GM19455 (cell line): ENCODE measurements at regions not wholly inside any gene's neighbourhood (a gene's known extent, or its start where the extent isn't known, plus 50 kb on each side); places are given as distances from the start of the nearest gene placed in this dataset.

Experiments used
- ATAC-seq: cut with Tn5 transposase; IDR thresholded peaks from one replicate; pipeline ENCODE4 v1.9.1; 2021; ENCODE audit not compliant: unreplicated experiment

DNA sequence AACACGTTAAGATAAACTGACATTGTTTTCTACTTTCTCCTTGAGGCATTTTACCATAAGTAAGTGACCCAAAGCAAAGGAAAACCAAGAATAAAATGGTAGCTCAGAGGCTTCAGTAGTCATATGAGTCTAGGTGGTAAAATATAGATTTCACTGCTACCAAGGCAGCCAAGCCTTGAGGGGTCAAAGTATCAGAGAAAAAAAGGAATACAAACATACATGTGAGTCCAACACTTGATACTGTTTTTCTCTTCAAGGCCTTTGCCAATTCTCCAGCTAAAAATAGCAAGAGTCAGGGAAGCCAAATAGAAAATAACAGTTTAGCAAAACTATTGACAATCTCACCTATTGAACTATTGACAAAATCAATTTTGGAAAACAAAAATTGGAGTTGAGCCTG is 925.9 kb downstream of the BCL11A start:
- ATAC-seq = no peak

GRCh38 chr2:59622599-59623308 is 930.7 kb downstream of the BCL11A start:
- ATAC-seq = no peak

DNA sequence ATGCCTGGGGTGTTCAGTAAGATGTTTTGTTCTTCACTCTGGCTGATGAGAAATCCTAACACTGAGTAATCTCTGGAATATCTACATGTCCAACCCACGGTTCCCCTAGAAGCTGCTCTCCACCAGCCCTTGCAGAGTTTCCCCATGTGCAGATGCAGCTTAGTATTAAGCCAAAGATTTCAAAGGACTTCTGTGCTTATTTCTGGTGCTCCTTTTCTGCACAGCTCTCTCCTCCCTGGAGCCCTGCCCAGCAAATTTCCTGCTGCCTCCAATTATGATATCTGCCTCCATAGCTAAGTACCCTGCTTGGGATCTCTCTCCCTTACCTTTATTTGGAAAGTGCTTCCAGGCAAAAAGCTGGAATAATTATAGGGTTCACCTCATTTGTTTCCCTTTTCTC is 949.3 kb downstream of the BCL11A start:
- no peak for ATAC-seq

- peak; percentile 68 for ATAC-seq
These were observed 958.7 kb downstream of the BCL11A start for GRCh38 chr2:59594671-59595222.

DNA sequence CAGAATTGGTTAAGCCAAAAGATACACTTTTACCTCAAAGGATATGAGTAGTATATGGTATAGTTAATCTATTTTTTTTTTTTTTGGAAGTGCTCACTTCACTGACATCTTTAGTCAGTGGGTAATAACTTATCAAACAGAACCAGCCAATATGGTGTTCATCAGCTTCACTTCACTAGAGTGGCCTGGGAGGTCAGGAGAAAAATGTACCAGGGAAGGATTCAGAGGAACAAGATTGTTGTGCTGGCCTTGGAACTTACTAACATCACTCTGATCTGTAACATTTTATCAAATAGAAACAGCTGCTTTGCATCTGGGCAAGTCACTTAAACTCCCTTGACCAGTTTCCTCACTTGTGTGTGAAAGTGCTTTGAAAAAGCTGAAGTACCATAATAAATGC is 962.7 kb downstream of the BCL11A start:
- no peak for ATAC-seq

DNA sequence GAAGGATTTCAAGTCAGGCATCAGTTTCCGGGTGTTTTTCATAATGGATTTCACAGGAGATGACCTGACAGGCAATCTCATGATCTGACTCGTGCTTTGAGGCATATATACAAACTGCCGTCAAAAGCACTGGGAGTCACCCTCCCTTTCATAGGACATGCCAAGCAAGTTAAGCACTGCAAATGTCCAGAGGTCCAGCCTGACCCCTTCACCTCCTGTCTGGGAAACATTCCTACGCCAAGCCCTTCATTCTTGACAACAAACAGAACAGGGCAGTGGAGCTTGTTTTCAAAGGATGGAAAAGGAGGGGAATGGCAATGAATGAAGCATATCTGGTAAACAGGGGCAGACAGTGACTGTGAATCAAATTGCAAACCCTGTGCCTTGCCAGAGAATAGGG is 963.6 kb downstream of the BCL11A start:
- ATAC-seq = no peak

DNA sequence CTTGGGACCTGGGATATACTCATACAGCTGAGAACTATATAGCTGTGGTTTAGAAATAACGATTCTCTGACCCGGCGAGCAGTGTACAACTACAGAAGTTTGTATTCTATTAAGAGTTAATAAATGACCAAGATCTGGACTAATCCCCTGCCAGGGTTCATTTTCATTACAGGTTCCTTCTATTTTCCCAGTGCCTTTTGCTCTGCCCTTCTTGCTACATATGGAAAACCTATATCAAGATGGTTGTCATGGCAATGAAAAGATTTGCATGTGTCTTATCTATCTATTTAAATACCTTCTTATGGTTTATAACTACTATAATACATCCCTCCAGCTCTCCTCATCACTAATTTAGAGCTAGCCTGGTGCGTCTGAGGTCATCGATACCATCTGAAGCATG is 965.2 kb downstream of the BCL11A start:
- no peak for ATAC-seq

GRCh38 chr2:59586176-59586575 is 967.3 kb downstream of the BCL11A start:
- no peak for ATAC-seq

- ATAC-seq = no peak
These were observed 967.8 kb downstream of the BCL11A start for GRCh38 chr2:59585655-59586054.

DNA sequence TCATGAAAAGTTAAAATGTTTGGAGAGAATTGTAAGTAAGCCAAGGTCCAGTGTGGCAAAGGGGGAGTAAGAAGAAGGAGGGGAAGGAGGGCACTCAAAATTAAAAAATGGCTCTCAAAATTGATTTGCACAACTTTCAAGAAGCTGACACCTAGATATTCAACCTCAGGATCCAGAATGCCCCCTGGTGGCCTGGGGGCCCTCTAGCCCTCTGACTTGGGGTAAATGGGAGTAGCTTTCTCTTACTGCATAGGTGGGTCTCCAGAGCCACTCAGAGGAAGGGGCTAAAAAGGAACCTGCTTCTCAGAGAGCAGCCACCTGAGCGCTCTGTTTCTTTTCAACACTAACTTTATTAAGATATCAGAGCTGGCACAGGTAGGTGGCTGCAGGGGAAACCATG is 968.5 kb downstream of the BCL11A start:
- no peak for ATAC-seq

GRCh38 chr2:59583173-59583765 is 970.2 kb downstream of the BCL11A start:
- no peak for ATAC-seq

DNA sequence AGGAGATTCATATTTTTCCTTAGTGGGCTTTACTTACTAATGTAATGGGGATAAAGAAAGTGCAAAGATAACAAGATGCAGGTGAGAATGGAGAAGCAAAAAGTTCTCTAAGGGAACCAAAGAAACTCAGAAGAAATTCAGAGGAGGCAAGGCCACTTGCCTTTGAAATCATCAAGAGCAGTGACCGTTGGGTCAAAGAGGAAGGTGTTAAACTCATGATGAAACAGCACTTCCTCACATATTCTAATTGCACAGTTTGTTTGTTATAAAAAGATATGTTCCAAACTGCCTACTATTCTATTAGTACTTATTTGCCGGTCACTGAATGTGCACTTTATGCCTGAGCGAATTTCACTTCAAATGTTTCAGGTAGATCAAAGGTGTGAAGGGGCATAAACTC is 975.1 kb downstream of the BCL11A start:
- ATAC-seq = no peak

- ATAC-seq = no peak
These were observed 978.3 kb downstream of the BCL11A start for GRCh38 chr2:59575191-59575590.

- ATAC-seq = no peak
These were observed 981.2 kb downstream of the BCL11A start for GRCh38 chr2:59572227-59572626.

DNA sequence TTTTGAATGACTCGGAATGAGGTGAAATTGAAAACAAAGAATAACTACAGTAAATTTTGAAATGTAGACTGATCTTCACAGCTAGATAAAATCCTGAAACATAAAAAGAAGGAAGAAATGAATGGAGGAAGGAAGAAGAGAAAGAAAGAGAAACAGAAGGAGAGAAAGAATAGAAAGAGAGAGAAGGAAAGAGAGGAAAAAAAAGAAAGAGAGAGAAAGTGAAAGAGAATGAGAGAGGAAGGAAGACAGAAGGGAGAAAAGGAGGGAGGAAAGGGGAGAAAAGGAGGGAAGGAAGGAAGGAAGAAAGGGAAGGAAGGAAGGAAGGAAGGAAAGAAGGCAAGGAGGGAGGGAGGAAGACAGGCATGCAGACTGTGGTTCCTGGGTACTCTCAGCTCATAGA is 982.6 kb downstream of the BCL11A start:
- no peak for ATAC-seq

DNA sequence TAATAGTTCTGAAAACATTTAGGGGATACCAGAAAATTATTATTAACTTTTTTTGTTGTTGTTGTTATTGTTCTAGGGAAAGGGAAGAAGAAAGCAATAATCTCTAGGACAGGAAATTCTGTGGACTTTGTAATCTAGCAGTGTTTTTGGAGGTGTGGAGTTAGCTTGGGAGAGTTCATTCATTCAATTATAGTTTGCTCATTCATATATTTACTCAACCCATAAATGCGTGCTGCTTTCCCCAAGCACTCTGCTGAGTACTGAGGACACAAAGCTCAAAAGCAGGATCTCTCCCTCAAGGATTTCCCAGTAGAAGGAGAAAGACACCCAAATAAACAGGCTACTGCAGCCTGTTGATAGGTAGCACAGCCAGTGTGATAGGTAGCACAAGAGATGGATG is 984.3 kb downstream of the BCL11A start:
- no peak for ATAC-seq

DNA sequence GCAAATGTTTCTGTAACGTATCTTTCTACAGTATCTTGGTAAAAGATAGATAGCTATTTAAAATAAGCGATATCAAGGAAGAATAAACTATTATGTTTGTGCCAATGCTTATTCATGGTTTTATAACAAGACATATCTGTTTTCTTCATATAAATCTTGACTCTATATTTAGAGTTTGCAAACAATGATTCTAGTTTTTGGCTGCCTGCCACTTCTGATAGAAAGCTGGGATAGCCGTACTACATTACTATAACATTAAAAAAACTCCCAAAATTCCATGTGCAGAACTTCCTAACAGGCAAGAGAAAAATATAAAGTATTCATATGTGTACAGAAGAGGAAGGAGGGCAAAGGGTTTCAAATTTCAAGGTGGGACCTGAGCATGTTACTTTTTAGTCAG is 985.0 kb downstream of the BCL11A start:
- ATAC-seq = no peak

GRCh38 chr2:59567151-59567550 is 986.3 kb downstream of the BCL11A start:
- no peak for ATAC-seq

GRCh38 chr2:59566739-59567138 is 986.7 kb downstream of the BCL11A start:
- ATAC-seq = no peak

DNA sequence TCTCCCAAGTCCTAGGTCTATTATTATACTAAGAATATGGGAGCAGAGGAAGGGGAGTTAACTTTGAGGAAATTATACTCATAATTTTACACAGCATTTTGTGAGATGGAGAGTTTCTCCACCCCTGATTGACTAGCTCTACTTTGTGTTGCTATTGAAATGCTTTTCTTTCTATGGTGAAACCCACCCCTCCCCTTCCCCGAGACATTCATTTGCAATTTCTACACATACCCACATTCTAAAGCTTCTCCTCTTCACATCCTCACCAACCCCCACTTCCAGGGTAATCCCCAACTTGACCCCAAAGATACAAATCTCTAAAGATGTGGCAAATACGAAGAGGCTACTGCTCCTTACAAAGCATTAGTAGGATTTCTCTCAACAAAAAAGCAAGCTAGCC is 992.2 kb downstream of the BCL11A start:
- ATAC-seq = no peak

- ATAC-seq = no peak
These were observed 992.7 kb downstream of the BCL11A start for GRCh38 chr2:59560769-59561168.

GRCh38 chr2:59540864-59541263 is 1012.6 kb downstream of the BCL11A start:
- ATAC-seq = no peak
